Parathyroid adenoma (tissue), 2 donors: ENCODE measurements at regions not wholly inside any gene's neighbourhood (a gene's known extent, or its start where the extent isn't known, plus 50 kb on each side); places are given as distances from the start of the nearest gene placed in this dataset.

Experiments
- H2AFZ ChIP-seq: fragments of 300-600 bp; sonication (generic); one replicate; pipeline ENCODE4 v1.7.0; 2017; ENCODE audit warnings: antibody characterized with exemption, mild to moderate bottlenecking
- H3K27ac ChIP-seq: fragments of 300-600 bp; sonication (generic); one replicate; pipeline ENCODE4 v1.7.0; 2017
- H3K27me3 ChIP-seq: fragments of 300-600 bp; sonication (generic); one replicate; pipeline ENCODE4 v1.7.0; 2017; ENCODE audit warnings: low read length; ENCODE audit not compliant: control insufficient read depth, insufficient read depth
- H3K36me3 ChIP-seq: fragments of 300-600 bp; sonication (generic); one replicate; pipeline ENCODE4 v1.7.0; 2017; ENCODE audit warnings: low read length; ENCODE audit not compliant: control insufficient read depth, insufficient read depth
- H3K4me1 ChIP-seq: fragments of 300-600 bp; sonication (generic); one replicate; pipeline ENCODE4 v1.7.0; 2017; ENCODE audit warnings: control low read depth
- H3K4me2 ChIP-seq: fragments of 300-600 bp; sonication (generic); one replicate; pipeline ENCODE4 v1.7.0; 2017; ENCODE audit warnings: low read length
- H3K4me3 ChIP-seq: fragments of 300-600 bp; sonication (generic); one replicate; pipeline ENCODE4 v1.7.0; 2017; ENCODE audit warnings: low read depth, low read length
- H3K79me2 ChIP-seq: fragments of 300-600 bp; sonication (generic); one replicate; pipeline ENCODE4 v1.7.0; 2017; ENCODE audit warnings: control low read depth
- H3K9ac ChIP-seq: fragments of 300-600 bp; sonication (generic); one replicate; pipeline ENCODE4 v1.7.0; 2017; ENCODE audit warnings: mild to moderate bottlenecking
- H3K9me3 ChIP-seq: fragments of 300-600 bp; sonication (generic); one replicate; pipeline ENCODE4 v1.7.0; 2017; ENCODE audit warnings: low read length; ENCODE audit not compliant: control insufficient read depth
- TF ChIP-seq, protein P1 (sequence below): fragments of 300-600 bp; sonication (generic); IDR thresholded peaks from one replicate; pipeline ENCODE4 v1.7.0; 2017; ENCODE audit warnings: antibody characterized with exemption, mild to moderate bottlenecking
- donor health status: primary hyperparathyroidism.

DNA sequence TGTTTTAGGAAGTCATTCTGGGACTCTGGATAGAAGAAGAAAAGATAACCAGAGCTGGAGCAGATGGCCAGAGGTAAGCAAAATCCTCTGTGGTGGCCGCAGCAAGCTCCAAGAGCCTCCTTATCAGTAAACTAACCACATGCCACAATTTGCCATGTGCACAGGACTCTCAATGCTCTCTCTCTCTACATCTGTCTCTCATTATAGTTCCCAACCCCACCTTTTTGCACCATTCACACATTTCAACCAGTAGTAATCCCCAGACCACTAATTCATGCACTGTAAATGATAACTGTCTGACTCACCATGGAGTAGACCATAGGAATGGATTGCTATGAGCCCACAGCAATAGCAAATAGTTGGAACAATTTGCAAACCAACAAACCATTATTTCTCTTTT is 526.1 kb downstream of the TLR4 start:
- Histone ChIP-seq H3K9me3 (no peaks in the 10 kb centered on the region), H3K27ac (no peak overlapping the region), H3K4me1 (no peaks in the 10 kb centered on the region), H2AFZ (no peak overlapping the region), H3K9ac (no peak overlapping the region), H3K36me3 (no peaks in the 10 kb centered on the region), H3K4me3 (no peak overlapping the region), H3K4me2 (no peak overlapping the region), H3K27me3 (no peaks in the 10 kb centered on the region), H3K79me2 (no peaks in the 10 kb centered on the region)
- TF ChIP-seq, protein P1, sequence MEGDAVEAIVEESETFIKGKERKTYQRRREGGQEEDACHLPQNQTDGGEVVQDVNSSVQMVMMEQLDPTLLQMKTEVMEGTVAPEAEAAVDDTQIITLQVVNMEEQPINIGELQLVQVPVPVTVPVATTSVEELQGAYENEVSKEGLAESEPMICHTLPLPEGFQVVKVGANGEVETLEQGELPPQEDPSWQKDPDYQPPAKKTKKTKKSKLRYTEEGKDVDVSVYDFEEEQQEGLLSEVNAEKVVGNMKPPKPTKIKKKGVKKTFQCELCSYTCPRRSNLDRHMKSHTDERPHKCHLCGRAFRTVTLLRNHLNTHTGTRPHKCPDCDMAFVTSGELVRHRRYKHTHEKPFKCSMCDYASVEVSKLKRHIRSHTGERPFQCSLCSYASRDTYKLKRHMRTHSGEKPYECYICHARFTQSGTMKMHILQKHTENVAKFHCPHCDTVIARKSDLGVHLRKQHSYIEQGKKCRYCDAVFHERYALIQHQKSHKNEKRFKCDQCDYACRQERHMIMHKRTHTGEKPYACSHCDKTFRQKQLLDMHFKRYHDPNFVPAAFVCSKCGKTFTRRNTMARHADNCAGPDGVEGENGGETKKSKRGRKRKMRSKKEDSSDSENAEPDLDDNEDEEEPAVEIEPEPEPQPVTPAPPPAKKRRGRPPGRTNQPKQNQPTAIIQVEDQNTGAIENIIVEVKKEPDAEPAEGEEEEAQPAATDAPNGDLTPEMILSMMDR: no peak

DNA sequence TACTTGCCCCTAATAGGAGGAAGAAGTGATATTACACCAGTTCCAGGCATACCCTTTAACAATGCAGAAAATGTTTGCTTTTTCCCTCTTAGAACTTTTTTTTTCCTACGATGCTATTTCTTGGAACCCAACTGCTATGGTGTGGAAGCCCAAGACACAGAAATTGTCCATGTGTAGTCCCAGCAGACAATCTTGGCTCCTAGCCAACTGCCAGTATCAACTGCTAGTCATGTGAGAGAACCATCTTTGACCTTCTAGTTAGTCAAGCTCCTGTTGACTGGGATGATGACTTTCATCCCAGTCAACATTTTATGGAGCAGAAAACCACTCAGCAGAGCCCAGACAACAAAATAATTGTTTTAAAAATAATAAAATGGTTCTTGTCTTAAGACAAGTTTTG is 532.4 kb downstream of the TLR4 start:
- Histone ChIP-seq H3K79me2 (no peaks in the 10 kb centered on the region), H3K27me3 (no peaks in the 10 kb centered on the region), H3K36me3 (no peaks in the 10 kb centered on the region), H3K4me3 (no peak overlapping the region), H2AFZ (no peak overlapping the region), H3K9me3 (no peaks in the 10 kb centered on the region), H3K27ac (no peak overlapping the region), H3K4me2 (no peak overlapping the region), H3K9ac (no peak overlapping the region), H3K4me1 (no peaks in the 10 kb centered on the region)
- TF ChIP-seq, protein P1: no peak

DNA sequence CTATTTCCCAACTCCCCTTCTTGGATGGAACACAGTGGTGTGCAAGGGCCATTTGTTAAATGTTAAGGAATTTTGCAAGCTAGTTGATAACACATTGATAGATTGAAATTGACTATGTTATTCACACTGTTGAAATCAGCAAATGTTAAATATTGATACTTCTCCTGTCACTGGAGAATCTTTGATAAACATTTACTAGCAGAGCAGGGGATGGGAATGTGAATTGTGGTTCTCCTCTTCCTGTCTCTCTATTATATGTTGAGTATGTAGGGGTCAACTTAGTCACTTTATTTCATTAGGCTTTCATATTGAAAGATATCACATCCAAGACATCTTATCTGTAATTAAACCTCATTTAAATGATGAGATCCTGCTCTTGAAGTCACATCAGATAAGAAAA is 533.9 kb downstream of the TLR4 start:
- Histone ChIP-seq H2AFZ (no peak overlapping the region), H3K4me2 (no peak overlapping the region), H3K4me3 (no peak overlapping the region), H3K9ac (no peak overlapping the region), H3K36me3 (no peaks in the 10 kb centered on the region), H3K4me1 (no peaks in the 10 kb centered on the region), H3K9me3 (no peaks in the 10 kb centered on the region), H3K27ac (no peak overlapping the region), H3K79me2 (no peaks in the 10 kb centered on the region), H3K27me3 (no peaks in the 10 kb centered on the region)
- TF ChIP-seq, protein P1: no peak

DNA sequence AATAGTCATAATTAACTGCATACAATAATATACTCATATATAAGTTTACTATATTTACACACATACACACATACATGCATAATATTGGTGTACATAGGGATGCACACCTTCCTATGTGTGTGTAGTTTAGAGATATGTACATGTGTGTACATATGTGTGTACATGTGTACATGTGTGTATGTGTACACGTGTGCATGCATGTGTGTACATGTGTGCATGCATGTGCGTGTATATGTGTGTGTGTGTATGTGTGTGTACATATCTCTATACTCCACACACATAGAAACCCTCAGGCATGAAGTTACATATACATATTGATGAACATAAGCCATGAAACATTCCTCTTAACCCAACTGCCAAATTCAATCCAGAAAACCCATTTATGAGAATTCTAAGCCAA is 547.8 kb downstream of the TLR4 start:
- TF ChIP-seq, protein P1: no peak
- no peak overlapping the region for H3K4me2 ChIP-seq
- H3K9me3 ChIP-seq: no peaks in the 10 kb centered on the region
- H3K4me1 ChIP-seq: no peaks in the 10 kb centered on the region
- H2AFZ ChIP-seq: no peak overlapping the region
- no peak overlapping the region for H3K4me3 ChIP-seq
- no peak overlapping the region for H3K9ac ChIP-seq
- H3K27ac ChIP-seq: no peak overlapping the region
- no peaks in the 10 kb centered on the region for H3K27me3 ChIP-seq
- no peaks in the 10 kb centered on the region for H3K79me2 ChIP-seq
- H3K36me3 ChIP-seq: no peaks in the 10 kb centered on the region

DNA sequence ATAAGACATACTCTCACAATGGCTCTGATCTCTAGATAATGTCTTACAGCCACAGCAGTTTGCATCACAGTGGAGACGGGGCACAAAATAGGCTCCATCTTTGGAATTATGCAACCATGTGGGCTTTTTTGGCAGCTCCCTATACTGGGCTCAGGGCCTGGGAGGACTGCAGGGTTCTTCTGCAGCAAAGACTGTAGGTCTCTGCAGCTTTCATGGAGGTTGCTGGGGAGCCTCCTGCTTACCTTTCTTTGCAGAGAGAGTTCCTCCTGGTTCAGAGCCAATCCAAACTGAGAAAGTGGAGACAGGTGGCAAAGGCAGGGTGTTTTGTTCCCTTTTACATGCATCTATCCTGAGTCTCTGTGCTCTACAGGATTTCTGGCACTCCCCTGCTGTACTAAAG is 558.0 kb downstream of the TLR4 start:
- H3K9me3 ChIP-seq: no peaks in the 10 kb centered on the region
- TF ChIP-seq, protein P1: no peak
- H3K4me1 ChIP-seq: no peaks in the 10 kb centered on the region
- no peak overlapping the region for H2AFZ ChIP-seq
- no peak overlapping the region for H3K4me2 ChIP-seq
- no peaks in the 10 kb centered on the region for H3K79me2 ChIP-seq
- H3K4me3 ChIP-seq: no peak overlapping the region
- no peaks in the 10 kb centered on the region for H3K36me3 ChIP-seq
- no peaks in the 10 kb centered on the region for H3K27me3 ChIP-seq
- H3K27ac ChIP-seq: no peak overlapping the region
- H3K9ac ChIP-seq: no peak overlapping the region
